GM12878 (cell line): ENCODE measurements at regions not wholly inside any gene's neighbourhood (a gene's known extent, or its start where the extent isn't known, plus 50 kb on each side); places are given as distances from the start of the nearest gene placed in this dataset.

Experiments used
- ATF7 ChIP-seq: fragments of 450-650 bp; IDR thresholded peaks from 2 replicates; pipeline ENCODE4 v1.6.1; 2016; ENCODE audit warnings: low read depth, mild to moderate bottlenecking
- NR2C2 ChIP-seq: IDR thresholded peaks from 2 replicates; pipeline ENCODE4 v1.6.1; 2011; ENCODE audit warnings: borderline replicate concordance, low read depth; ENCODE audit not compliant: control insufficient read depth, insufficient read length

GRCh38 chr12:46043972-46044520, 53.7 kb upstream of the SCAF11 start:
- TF ChIP-seq NR2C2 (no peak), ATF7 (no peak)
